Peyer's patch (tissue), 4 donors: ENCODE measurements at regions not wholly inside any gene's neighbourhood (a gene's known extent, or its start where the extent isn't known, plus 50 kb on each side); places are given as distances from the start of the nearest gene placed in this dataset.

Source experiments
- CTCF ChIP-seq, 6 experiments: fragments of 450-650 bp in 4 of 6; fragments of 200-600 bp in 2 of 6; sonication (generic) in 1 of 6; IDR thresholded peaks; one replicate each; pipeline ENCODE4 v1.5.1; 2017 to 2019; ENCODE audit warnings: antibody characterized with exemption in 6 of 6, mild to moderate bottlenecking in 3 of 6, moderate library complexity in 1 of 6
- POLR2A ChIP-seq, 2 donors: fragments of 450-650 bp; IDR thresholded peaks; one replicate each; pipeline ENCODE4 v1.5.1; 2017; ENCODE audit warnings: antibody characterized with exemption in 2 of 2, mild to moderate bottlenecking in 2 of 2, moderate library complexity in 2 of 2

DNA sequence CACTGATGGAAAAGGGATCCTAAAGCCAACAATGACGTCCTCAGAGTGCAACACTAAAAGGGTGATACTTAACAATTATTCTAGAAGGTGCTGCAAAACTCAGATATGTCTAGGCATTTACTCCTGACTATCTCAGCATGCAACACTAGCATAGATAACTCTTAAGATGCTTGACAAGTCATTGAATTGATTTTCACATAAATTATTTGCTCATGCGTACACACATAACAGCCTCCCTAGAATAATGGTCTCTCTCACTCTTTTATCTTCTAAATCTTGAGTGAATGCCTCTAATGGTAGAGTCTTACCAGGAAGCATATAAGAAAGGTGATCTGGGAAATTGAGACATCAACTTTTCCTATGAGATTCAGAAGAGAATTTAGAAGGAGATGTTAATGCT lies 1283.7 kb downstream of the MRPL39 start:
- no peak for TF ChIP-seq POLR2A (IDR thresholded peaks at IDR 0.05)
- TF ChIP-seq CTCF (IDR thresholded peaks at IDR 0.05) = no peak
